OCI-LY3 (cell line): ENCODE measurements at regions not wholly inside any gene's neighbourhood (a gene's known extent, or its start where the extent isn't known, plus 50 kb on each side); places are given as distances from the start of the nearest gene placed in this dataset.

Source experiments
- CTCF ChIP-seq: fragments of 200-600, 300-600 bp; sonication (generic); IDR thresholded peaks from 2 replicates; pipeline ENCODE4 v1.5.1; 2014; ENCODE audit warnings: antibody characterized with exemption, low read length, low read depth
- EZH2phosphoT487 ChIP-seq: fragments of 200-600 bp; shearing (Covaris generic); IDR thresholded peaks from 2 replicates; pipeline ENCODE4 v1.6.1; 2018; ENCODE audit warnings: antibody characterized with exemption, mixed run types, low read depth

DNA sequence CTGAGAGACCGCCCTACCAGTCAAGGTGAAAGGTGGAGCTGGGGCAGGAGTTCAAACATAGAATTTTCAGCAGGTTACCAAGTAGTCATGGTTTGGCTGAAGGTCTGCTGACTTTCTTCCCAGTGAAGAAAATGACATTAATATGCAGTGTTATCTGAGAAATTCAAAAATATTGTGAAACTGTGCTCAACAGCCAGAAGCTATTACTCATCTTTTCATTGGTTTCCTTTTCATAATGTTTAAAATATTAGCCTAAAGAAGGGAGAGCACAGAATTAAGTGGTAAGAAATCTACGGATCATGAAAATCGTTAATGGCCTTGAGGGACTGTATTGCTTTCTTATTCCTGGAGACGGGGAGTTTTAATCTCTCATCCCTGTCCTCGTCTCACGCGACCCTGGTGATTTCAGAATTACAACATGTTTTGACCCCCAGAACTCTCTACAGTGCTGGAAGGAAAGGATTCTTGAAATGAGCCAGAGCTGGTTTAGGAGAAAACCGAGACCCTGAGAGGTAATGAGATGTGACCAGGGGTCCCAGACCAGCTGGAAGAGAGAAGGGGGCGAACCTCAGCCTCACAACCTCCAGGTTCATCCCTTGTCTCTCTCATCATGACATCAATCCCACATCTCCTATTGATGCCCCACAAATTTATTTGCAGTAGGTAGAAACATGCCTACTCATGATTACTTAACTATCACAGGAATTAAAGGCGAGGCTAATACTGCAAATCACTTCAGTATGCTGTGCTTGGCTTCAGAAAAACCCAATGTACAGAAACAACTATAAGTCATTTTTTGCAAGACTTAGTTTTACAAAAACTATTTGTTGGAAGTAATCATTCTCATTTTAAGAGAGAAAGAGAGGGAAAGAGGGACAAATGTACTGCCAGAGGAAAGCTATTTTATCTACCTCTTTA is 209.5 kb downstream of the FNDC1 start:
- no peak for TF ChIP-seq CTCF
- TF ChIP-seq EZH2phosphoT487 = no peak
